Right atrium auricular region (tissue), 2 donors: ENCODE measurements at regions not wholly inside any gene's neighbourhood (a gene's known extent, or its start where the extent isn't known, plus 50 kb on each side); places are given as distances from the start of the nearest gene placed in this dataset.

ENCODE experiments used
- DNase-seq: peaks from one replicate; pipeline ENCODE4 v3.0.0-alpha.2; 2019; ENCODE audit warnings: low spot score
- H3K27ac ChIP-seq, 2 donors: fragments of 200-600 bp; sonication (generic); 1 replicate in 1 of 2; 2 replicates in 1 of 2; pipeline ENCODE4 v1.5.1; 2016 to 2019
- H3K27me3 ChIP-seq, 2 donors: fragments of 200-600 bp; sonication (generic); one replicate each; pipeline versions ENCODE4 v1.5.1 to v1.6.0; 2017 to 2019
- H3K36me3 ChIP-seq: fragments of 200-600 bp; sonication (generic); one replicate; pipeline ENCODE4 v1.5.1; 2016
- H3K4me1 ChIP-seq, 2 donors: fragments of 200-600 bp; sonication (generic); one replicate each; pipeline versions ENCODE4 v1.5.1 to v1.6.0; 2017 to 2019
- H3K4me3 ChIP-seq, 2 donors: fragments of 200-600 bp; sonication (generic); 1 replicate in 1 of 2; 2 replicates in 1 of 2; pipeline ENCODE4 v1.5.1; 2017 to 2019; ENCODE audit warnings: mild to moderate bottlenecking in 1 of 2, moderate library complexity in 1 of 2
- H3K9me3 ChIP-seq, 2 donors: fragments of 200-600 bp; sonication (generic); one replicate each; pipeline ENCODE4 v1.5.1; 2019
- CTCF ChIP-seq, 2 donors: fragments of 200-600 bp; sonication (generic); IDR thresholded peaks; one replicate each; pipeline ENCODE4 v1.5.1; 2019; ENCODE audit warnings: antibody characterized with exemption in 2 of 2

- Histone ChIP-seq H3K36me3 (no peaks in the 10 kb centered on the region), H3K4me3 (no peak overlapping the region), H3K27ac (no peak overlapping the region), H3K4me1 (peaks cover 0 to 18% of the 10 kb centered on the region in 2 donors), H3K27me3 (no peaks in the 10 kb centered on the region), H3K9me3 (peaks cover 0 to 7% of the 10 kb centered on the region in 2 donors)
- DNase-seq = no peak
- no peak for TF ChIP-seq CTCF (IDR thresholded peaks at IDR 0.05)
Observed at GRCh38 chr18:27717250-27717649, 459.7 kb downstream of the CDH2 start.

- TF ChIP-seq CTCF (IDR thresholded peaks at IDR 0.05) = no peak
- Histone ChIP-seq H3K36me3 (no peaks in the 10 kb centered on the region), H3K9me3 (peaks cover 0 to 7% of the 10 kb centered on the region in 2 donors), H3K4me3 (no peak overlapping the region), H3K4me1 (peaks cover 0 to 18% of the 10 kb centered on the region in 2 donors), H3K27ac (no peak overlapping the region), H3K27me3 (no peaks in the 10 kb centered on the region)
- DNase-seq = no peak
Observed at GRCh38 chr18:27715751-27716150, 461.2 kb downstream of the CDH2 start.

GRCh38 chr18:27713738-27714095, 463.2 kb downstream of the CDH2 start:
- H3K36me3 ChIP-seq = no peaks in the 10 kb centered on the region
- no peak overlapping the region for H3K27ac ChIP-seq
- H3K9me3 ChIP-seq = peaks cover 0 to 16% of the 10 kb centered on the region in 2 donors
- H3K4me3 ChIP-seq = no peak overlapping the region
- H3K27me3 ChIP-seq = no peaks in the 10 kb centered on the region
- DNase-seq = no peak
- TF ChIP-seq CTCF (IDR thresholded peaks at IDR 0.05) = no peak
- peaks cover 0 to 18% of the 10 kb centered on the region in 2 donors for H3K4me1 ChIP-seq

GRCh38 chr18:27713037-27713737, 463.7 kb downstream of the CDH2 start:
- no peak for DNase-seq
- H3K27me3 ChIP-seq = no peaks in the 10 kb centered on the region
- peaks cover 0 to 18% of the 10 kb centered on the region in 2 donors for H3K4me1 ChIP-seq
- H3K9me3 ChIP-seq = peaks cover 0 to 16% of the 10 kb centered on the region in 2 donors
- H3K4me3 ChIP-seq = no peak overlapping the region
- no peaks in the 10 kb centered on the region for H3K36me3 ChIP-seq
- no peak for TF ChIP-seq CTCF (IDR thresholded peaks at IDR 0.05)
- no peak overlapping the region for H3K27ac ChIP-seq

GRCh38 chr18:27712066-27712465, 464.9 kb downstream of the CDH2 start:
- no peaks in the 10 kb centered on the region for H3K27me3 ChIP-seq
- no peak for TF ChIP-seq CTCF (IDR thresholded peaks at IDR 0.05)
- no peak overlapping the region for H3K27ac ChIP-seq

GRCh38 chr18:27711382-27711781, 465.5 kb downstream of the CDH2 start:
- no peak overlapping the region for H3K4me3 ChIP-seq
- peaks cover 0 to 16% of the 10 kb centered on the region in 2 donors for H3K9me3 ChIP-seq
- peaks cover 0 to 6% of the 10 kb centered on the region in 2 donors for H3K4me1 ChIP-seq
- no peaks in the 10 kb centered on the region for H3K36me3 ChIP-seq
- TF ChIP-seq CTCF (IDR thresholded peaks at IDR 0.05) = no peak
- H3K27ac ChIP-seq = no peak overlapping the region
- DNase-seq = no peak
- H3K27me3 ChIP-seq = no peaks in the 10 kb centered on the region

More at GRCh38 chr18:27712066-27712465, 464.9 kb downstream of the CDH2 start:
- no peaks in the 10 kb centered on the region for H3K36me3 ChIP-seq
- H3K9me3 ChIP-seq = peaks cover 0 to 16% of the 10 kb centered on the region in 2 donors
- no peak overlapping the region for H3K4me3 ChIP-seq
- DNase-seq = no peak
- H3K4me1 ChIP-seq = peaks cover 0 to 8% of the 10 kb centered on the region in 2 donors
